HG02852 (cell line): ENCODE measurements at regions not wholly inside any gene's neighbourhood (a gene's known extent, or its start where the extent isn't known, plus 50 kb on each side); places are given as distances from the start of the nearest gene placed in this dataset.

Experiments used
- ATAC-seq: cut with Tn5 transposase; IDR thresholded peaks from one replicate; pipeline ENCODE4 v1.9.1; 2021; ENCODE audit warnings: mild to moderate bottlenecking, moderate library complexity; ENCODE audit not compliant: unreplicated experiment

DNA sequence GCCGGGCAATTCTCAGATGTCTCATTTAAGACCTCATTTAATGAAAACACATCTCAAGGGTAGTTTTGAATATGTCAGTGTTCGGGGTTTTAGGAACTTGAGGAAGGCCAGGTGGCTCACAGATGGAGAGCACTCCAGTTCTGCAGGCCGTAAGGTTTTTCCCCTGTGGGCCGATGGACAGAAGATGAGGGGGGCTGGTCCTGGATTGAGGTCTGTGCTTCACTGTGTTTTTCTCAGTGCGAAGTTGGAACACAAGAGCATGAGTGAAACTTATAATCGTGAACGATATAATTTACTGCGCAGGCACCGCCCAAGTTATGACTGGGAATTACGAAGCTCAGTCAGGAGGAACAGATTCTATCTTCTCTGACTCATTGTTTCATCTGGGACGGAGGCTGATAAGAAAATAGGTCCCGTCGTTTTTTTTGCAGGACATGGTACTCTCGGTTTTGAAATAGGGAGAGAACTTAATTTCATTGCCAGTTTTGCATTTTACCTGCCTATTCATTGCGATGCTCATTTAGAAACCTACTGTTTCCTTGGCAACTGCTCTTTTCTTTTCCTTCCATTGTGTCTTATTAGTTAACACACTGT lies 591.0 kb upstream of the PFKP start:
- no peak for ATAC-seq

DNA sequence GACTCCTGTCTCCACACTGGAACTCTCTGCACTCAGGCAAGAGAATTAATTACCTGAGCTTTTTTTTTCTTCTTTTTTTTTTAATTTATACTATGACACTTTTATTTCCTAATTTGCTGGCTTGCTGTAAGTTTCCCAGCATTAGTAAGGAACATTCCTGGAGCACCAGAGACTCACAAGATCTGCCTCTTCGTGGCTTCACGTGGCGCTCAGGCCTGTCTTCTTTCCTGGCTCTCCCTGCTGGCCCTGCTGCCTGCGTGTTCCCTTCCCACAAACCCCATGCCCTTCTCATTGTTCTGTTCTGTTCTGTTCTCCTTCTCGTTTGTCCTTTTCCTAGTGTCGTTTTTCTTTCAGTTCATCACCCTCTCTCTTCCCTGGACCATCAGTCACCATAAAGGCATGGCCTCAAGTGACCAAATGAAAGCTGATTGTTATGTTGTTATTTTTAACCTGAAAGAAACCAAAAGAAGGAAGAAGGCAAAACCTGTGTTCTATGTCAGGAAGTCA lies 591.6 kb upstream of the PFKP start:
- no peak for ATAC-seq

DNA sequence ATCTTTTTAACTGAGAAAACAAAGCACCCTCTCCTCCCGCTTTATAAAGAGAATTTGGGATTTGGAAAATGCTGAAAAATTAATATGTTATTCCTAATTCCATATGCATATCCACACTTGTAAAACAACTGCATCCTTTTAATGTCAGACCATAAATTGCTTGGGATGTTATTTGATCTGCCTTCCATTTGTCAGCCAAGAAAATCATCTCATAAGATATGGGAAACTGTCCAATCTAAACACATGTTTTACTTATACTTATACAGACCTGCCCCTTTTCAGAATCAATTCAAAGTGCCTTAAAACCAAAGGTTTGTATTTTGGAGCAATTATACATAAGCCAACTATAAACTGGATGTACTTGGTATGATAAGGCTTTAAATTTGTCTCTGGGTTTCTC lies 595.5 kb upstream of the PFKP start:
- no peak for ATAC-seq

DNA sequence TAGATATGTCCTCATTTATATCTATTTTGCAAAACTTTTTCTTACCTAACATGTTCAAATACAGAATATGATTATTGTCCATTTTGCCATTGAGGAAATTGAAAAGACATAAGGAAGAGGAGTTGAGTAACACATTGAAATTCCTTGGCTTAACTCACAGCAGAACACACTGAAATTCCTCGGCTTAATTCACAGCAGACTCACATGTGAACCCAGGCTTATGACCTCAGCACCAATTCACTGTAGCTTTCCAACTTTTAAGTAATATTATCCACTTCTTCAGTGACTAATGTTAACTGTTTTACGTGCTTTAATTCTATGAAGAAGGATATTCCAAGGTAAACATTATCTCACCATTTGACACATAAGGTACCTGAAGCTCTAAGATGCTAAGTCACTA lies 597.5 kb upstream of the PFKP start:
- ATAC-seq = no peak

DNA sequence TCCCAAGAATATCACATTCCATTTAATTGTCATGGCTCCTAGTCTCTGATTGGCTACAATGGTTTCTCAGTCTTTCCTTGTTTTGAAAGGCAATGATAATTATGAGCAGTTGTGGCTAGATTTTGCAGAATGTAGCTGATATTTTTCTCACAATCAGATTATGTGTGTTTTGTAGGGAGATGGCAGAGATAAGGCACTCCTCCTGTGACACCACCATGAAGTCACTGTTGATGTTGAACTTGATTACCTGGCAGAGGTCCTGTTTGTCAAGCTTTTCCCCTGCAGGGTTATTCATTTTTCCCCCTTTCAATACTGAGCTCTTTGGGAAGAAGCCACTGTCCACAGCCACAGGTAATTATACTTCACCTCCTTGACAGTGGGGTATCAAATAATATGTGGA lies 602.9 kb upstream of the PFKP start:
- ATAC-seq = no peak

DNA sequence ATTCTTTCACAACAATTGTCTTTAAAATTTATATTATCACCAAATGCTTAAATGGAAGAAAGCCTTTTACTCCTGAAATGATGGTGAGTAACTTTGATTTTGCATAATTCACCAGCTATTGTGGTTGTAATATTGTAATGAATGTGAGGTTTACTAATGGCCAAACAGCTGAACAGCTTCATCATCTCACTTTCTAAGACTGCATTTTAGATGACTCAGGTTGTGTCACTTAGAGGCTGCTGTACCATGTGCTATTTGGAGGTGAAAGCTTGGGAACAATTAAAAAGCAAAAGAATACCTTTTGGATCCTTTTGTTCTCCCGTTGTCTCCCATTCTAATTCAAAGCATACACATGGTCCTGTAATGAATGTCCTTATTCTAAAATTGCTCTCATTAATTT lies 604.0 kb upstream of the PFKP start:
- ATAC-seq = no peak

DNA sequence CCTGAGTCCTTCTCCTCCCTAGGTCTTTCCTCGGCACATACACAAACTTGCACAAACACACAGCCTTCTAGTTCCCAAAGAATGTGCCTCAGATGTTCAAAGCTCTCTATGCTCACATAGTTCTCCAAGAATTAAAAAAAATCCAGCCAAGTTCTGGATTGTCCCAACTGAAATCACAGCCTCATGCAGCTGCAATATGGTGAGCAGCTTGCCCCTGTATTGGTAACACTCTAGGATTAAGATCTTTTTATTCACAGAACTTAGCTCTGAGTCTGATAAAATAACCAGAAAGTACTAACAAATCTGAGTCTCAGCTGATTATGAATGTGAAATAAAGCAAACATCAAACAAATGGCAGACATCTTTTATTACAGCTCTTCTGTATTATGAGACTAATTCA lies 604.8 kb upstream of the PFKP start:
- ATAC-seq = no peak

DNA sequence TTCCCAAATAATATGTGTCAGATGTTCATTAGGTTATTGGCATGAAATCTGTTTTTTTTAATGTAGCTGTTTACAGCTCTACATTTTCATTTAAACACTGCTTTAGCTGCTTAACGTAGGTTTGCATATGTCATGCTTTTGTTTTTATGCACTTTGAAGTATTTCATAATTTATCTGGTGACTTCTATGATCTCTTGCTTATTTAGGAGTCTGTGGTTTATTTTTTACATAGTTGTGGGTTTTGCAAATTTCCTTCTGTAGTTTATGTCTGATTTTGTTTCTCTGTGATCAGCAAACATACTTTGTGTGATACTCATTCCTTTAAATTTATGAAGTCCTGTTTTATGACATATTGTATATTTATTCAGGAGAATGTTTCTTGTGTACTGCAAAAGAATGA lies 606.5 kb upstream of the PFKP start:
- ATAC-seq = no peak

DNA sequence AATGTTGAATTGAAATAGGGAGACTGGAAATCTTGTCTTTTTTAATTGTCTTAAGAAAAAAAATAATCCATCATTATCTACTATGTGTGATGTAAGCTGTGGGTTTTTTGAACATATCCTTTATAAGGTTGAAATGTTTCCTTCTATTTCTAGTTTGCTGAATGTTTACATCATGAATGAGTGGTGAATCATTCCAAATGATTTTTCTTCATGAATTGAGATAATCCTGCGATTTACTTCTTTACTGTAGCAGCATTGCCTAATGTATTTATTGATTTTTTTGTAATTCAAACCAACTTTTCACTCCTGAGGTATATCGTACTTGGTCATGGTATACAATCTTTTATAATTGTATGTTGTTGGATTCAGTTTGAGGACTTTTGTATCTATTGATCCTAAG lies 607.6 kb upstream of the PFKP start:
- ATAC-seq = no peak

DNA sequence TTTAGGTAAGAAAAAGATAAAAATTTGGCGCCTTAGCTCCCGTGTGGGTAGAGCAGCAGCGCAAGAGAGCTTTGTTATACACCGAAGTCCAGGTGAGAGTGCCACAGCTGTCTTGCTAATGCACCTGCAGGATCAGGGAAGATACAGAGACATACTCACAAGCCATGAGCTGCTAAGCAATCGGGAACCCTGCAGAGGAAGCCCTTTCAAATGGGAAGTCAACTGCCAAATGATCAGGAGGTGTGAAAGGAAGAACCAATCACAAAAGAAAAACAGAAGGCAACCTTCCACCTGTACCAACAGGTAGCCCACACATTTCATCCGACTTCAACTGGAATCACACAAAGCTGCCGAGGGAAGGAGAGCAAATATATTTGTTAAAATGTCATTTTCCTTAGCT lies 610.5 kb upstream of the PFKP start:
- no peak for ATAC-seq

DNA sequence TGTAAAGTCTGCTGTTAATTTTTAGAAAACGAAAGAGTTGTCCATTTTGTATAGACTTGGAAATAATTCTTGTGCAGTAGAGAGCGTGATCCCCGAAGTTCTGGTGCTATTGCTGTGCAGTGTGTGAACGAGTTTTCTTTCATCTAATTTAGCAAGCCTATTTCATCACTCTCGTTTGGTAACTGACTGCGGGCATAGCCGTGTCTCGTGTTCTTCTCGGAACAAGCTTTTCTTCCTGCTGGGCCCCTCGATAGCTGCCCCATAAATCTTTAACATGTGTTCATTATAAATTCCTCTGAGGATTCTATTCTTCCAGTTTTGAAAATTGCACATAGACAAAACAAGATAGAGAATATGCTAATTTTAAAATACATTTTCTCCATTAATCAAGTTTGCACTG lies 622.0 kb upstream of the PFKP start:
- no peak for ATAC-seq

DNA sequence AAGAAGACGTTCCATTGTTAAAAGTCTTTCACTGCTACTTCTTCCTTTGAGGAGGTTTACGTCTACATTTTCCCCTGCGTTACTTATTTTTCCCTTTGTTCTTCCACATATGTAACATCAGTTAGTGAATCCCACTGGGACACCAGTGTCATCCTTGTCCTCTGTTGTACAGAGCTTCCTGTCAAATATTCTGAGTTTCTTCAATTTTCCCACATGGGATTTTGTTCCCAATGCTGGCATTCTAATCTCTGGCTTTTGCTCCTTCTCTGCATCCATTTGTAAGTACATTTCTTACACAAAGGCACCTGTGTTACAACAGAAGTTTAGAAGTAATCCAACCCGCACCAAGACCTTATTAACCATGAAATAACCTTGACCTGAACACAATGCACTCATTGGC lies 627.4 kb upstream of the PFKP start:
- no peak for ATAC-seq

DNA sequence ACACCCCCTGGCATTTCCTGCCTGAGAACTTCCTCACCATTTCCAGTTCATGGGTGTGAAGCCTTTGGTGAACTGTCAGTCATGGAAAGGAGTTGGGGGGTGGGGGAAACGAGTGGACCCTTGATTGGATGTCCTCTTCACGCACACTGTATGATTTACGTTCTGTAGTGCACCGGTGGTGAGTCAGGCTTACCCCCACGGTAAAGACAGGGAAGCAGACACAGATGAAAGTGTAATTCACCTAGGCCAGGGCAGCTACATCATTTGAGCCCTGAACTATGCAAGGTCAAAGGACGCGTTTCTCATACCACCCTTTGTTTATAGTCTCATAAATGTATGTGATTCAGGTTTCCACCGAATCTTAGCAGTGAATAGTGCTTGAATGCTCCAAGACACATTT lies 628.3 kb upstream of the PFKP start:
- no peak for ATAC-seq

DNA sequence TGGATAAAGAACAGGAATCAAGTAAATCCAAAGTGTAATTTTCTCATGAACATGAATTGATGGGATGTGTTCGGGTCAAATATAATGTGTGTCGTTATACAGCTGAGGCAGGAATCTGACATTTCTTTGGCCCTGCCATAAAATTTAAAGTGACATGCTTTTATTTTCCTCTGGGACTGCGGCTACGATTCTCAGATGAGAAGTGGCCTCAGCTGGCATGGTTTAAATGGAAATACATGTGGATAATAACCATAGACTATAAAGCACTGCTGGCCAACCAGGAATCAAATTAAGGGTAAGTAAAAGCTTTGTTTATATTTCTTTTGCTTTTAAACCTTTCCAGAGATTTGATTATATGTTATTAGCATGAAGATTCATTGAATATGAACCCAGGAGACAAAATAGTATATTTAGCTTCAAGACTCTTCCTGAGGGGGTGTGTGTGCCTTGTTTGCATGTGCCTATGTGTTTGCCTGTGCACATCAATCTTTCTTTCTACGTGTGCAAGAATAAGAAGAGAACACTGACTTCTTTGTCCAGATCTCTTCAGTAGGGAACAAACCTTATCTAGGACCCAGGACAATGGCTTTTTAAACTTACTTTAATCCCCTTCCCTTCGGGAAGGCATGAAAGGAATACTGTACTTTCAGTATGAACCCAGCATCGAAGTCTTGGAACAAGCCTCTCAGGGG lies 629.0 kb upstream of the PFKP start:
- ATAC-seq = no peak

DNA sequence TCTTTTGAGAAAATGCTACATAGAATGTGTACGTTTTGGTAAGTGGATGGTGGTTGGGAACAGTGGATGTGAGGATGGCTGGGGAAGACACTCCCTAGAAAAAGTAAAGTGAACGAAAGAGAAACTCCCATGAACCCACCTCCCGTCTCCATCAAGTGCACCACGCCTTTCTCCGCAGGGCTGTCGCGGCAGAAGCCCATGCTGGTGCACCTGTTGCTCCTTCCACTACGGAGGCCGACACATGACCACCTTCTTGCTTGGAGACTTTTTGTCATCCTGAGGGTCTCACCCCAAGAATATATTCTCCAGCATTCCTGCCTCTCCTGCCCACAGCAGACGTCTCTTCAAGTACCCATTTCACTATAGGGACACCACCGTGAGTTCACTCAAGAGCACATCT lies 630.4 kb upstream of the PFKP start:
- no peak for ATAC-seq

DNA sequence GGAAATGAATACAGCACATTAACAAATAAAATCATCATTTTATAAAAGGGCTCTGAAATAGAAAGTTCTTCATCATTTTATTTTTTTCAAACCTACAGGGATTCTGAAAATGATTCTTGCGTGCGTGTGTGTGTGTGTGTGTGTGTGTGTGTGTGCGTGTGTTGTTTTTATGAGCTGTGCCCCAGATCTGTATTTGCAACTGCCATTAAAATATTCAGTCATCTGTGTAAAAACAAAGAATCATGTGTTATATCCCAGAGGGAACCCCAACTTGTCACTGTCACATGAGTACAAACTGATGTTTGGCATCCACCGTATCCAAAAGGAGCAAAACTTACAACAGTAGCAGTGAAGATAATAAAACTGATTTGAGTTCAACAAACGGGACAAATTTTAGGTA lies 635.4 kb upstream of the PFKP start:
- no peak for ATAC-seq

DNA sequence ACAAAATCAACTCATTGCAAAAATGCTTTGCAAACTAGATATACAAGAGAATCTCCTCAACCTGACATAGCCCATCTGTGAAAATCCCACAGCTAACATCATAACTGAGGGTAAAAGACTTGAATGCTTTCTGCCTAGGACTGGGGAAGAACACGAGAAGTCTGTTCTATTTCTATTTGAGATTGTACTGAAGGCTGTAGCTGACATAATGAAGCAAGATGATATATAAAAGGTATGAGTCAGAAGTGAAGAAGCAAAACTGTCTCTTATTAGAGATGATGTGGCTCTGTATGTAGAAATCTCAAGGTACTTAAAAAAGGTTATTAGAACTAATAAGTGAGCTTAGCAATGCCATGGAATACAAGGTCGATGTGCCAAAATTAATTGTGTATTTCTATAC lies 639.9 kb upstream of the PFKP start:
- ATAC-seq = no peak

DNA sequence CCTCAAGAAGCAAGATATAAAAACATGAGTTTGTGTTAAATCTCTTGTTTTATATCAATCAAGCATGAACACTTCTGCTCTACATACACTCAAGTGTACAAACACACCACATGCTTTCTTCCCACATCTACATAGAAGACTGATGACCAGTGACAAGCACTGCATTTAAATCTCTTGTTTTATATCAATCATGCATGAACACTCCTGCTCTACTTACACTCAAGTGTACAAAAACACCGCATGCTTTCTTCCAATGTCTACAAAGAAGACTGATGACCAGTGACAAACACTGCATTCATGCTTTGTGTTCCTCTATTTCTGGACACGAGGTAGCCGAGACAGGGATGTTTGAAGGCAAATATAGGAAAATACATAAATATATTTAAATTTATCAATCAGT lies 642.0 kb upstream of the PFKP start:
- no peak for ATAC-seq

DNA sequence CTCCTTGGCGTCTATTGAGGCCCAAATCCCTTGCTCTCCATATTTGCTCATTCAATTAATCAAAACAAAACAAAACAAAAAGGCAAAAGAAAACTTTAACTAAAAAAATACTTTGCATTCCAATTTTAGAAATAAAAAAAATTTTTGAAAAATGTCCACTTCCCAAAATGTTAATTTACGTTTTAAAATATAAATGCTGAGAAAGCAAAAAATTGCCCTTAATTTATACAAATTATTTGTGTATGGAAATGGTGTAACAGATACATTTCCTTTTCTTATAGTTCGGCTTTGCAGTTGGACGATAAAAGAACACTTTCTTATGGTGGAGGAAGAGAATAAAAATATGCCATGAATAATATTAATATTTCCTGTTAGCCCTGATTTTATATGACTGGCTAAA lies 652.8 kb upstream of the PFKP start:
- no peak for ATAC-seq

DNA sequence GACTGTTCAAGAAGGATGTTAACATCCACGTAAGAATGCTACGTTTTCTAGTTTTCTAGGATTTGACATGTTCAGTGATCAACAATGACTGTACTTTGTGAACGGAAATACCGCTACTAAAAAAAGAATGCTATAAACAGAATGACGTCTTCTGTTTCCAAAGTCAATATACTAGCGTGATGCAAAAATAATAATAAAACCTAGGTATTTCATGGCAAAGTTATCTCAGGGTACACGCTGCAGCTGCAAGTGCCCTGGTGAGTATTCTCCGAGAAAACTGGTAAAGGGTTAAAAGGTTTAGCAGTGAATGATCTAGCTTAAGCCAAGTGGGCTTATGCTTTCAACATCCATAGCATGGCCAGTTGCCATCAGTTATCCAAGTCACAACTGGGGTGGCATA lies 653.3 kb upstream of the PFKP start:
- no peak for ATAC-seq

DNA sequence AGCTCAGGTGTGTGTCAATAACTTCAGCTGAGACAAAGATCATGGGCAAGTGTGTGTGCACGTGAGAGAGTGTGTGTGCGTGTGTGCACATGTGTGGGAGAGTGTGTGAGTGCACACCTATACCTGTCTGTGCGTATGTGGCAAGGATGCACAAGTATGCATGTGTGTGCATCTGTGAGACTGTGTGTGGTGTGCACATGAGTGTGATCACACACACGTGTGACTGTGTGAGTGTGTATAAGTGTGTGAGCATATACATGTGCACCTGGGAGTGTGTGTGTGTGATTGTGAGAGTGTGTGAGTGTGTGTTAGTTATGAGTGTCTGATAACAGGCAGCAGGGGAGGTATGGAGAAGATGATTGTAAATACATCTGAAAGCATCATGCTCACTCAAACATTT lies 657.3 kb upstream of the PFKP start:
- ATAC-seq = no peak

DNA sequence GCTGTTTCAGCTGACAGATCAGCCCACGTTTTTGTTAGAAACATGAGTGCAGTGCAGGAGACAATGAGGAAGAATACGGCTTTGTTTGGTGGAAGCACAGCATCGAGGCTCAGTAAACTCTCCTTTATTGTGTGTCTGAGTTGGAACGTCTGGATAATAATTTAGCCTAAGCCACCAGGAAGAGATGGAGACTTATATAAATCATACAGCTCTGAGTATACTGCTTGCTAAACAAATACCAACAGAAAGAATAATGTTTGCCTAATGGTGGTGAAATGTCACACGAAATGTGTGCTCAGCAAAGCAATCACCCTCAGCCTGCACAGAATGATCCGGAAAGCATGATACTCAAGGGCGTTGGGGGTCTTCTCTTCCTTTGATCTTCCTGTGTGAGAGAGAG lies 664.1 kb upstream of the ADARB2 start:
- ATAC-seq = no peak

DNA sequence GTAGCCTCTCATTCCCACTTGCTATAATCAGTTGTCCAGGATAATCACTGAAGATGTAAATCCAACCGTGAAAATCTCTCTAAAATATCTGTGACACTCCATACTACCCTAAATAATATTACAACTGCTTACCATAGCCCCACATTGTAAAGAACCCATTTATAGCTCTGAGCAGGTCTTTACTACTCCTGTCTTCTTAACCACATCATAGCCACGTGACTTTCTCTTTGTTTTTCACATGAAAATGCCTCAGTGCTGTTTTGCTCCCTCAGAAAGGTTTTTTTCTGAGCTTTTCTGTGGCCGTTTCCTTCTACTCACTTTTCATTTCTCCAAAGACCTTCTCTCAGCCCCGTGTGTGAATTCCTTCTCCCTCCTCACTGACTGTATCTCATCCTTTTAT lies 662.2 kb upstream of the ADARB2 start:
- no peak for ATAC-seq
